ENCODE measurements at regions not wholly inside any gene's neighbourhood (a gene's known extent, or its start where the extent isn't known, plus 50 kb on each side); places are given as distances from the start of the nearest gene placed in this dataset.

DNA sequence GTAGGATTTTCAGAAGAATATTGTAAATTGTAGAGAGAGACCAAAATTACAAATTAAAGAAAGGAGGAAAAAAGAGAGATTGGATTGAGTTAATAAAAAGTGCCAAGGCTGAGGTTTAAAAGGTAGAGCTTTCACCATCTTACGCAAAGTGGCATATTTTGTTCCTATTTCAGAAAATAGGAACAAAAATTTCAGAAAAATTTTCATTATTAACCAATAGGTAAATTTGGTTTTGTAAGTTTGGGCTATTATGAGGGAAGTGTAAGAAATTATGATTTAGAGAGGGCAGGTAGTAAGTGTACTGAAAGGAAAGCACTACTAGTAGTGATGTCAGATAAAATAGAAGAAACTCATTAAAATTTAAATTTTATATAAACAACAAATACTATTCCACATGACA is 479.7 kb downstream of the ACTRT1 start:
- Histone ChIP-seq H3K4ac (ENCODE audit: low read depth, low read length) (no peak overlapping the region), H2BK20ac (ENCODE audit: low read depth, low read length) (no peak overlapping the region), H3K14ac (replicated peaks; ENCODE audit: low read depth, low read length) (no peak overlapping the region), H3K27me3 (ENCODE audit: control insufficient read depth, insufficient read depth, low read length) (no peaks in the 10 kb centered on the region), H4K5ac (ENCODE audit: low read depth, low read length) (no peak overlapping the region), H4K91ac (ENCODE audit: insufficient read depth, low read depth, low read length) (no peak overlapping the region), H3K9ac (ENCODE audit: low read depth, low read length) (no peak overlapping the region), H2AK5ac (ENCODE audit: low read depth, low read length) (no peak overlapping the region), H2AFZ (replicated peaks; ENCODE audit: low read length, poor library complexity) (no peak overlapping the region), H3K9me3 (ENCODE audit: control insufficient read depth, insufficient read depth, low read length) (peaks cover 3% of the 10 kb centered on the region; the same call in 1 of the 2 replicates), H4K8ac (ENCODE audit: low read depth in 2 of 2, low read length in 2 of 2) (no peak overlapping the region), H3K4me2 (ENCODE audit: low read depth, low read length) (no peak overlapping the region), H3K9me1 (ENCODE audit: insufficient read depth, low read length) (no peaks in the 10 kb centered on the region), H3K56ac (ENCODE audit: extremely low read depth, insufficient read depth, low read length) (no peak overlapping the region), H3K4me3 (ENCODE audit: insufficient read depth, low read depth, low read length) (no peak overlapping the region), H3K18ac (ENCODE audit: low read depth, low read length) (no peak overlapping the region), H3K27ac (ENCODE audit: insufficient read depth, low read length) (no peak overlapping the region), H2BK15ac (ENCODE audit: low read depth, low read length) (no peak overlapping the region), H3K36me3 (ENCODE audit: control insufficient read depth, insufficient read depth, low read length) (no peaks in the 10 kb centered on the region), H3K23ac (ENCODE audit: low read depth, low read length) (no peak overlapping the region), H2BK120ac (ENCODE audit: low read depth, low read length) (no peak overlapping the region), H4K20me1 (ENCODE audit: insufficient read depth, low read length) (no peaks in the 10 kb centered on the region), H2BK5ac (ENCODE audit: low read depth, low read length, poor library complexity, severe bottlenecking) (no peak overlapping the region), H3K4me1 (ENCODE audit: control insufficient read depth, insufficient read depth, low read length) (no peaks in the 10 kb centered on the region), H2AK9ac (replicated peaks; ENCODE audit: low read depth, low read length, poor library complexity) (no peak overlapping the region), H3K79me1 (ENCODE audit: low read depth in 1 of 2, low read length in 2 of 2) (no peaks in the 10 kb centered on the region)
- dilution Hi-C loops (cut with HindIII; ENCODE audit: low sequenced_read_pairs, unreplicated experiment), result no loop called here
- WGBS, 2 experiments (ENCODE audit: extremely low coverage in 2 of 2, insufficient read length in 1 of 2), result no CpG with 5 or more reads among the region's 1 CpG
- no peak for ATAC-seq (ENCODE audit: low read depth)
- BruUV-seq (replicated peaks), result no TSS peak
- intact Hi-C loops (cut with micrococcal nuclease), result no loop called here
- in situ Hi-C loops (cut with MboI; ENCODE audit: low sequenced_read_pairs), result no loop called here
- CTCF ChIA-PET, result no interaction called here
- TF ChIP-seq SMC3 (IDR thresholded peaks at IDR 0.05; ENCODE audit: low read depth, low read length) (no peak), FOS (IDR thresholded peaks at IDR 0.05; ENCODE audit: low read depth, low read length) (no peak), MXI1 (IDR thresholded peaks at IDR 0.05; ENCODE audit: borderline replicate concordance, low read depth, low read length) (no peak), NFE2L2 (IDR thresholded peaks at IDR 0.05; ENCODE audit: low read depth, low read length) (no peak), RFX5 (IDR thresholded peaks at IDR 0.05; ENCODE audit: low read depth, low read length) (no peak), RAD21 (IDR thresholded peaks at IDR 0.05; ENCODE audit: low read length) (no peak), BHLHE40 (IDR thresholded peaks at IDR 0.05; ENCODE audit: low read depth, low read length) (no peak), CHD1 (IDR thresholded peaks at IDR 0.05; ENCODE audit: low read depth, low read length) (no peak), RCOR1 (IDR thresholded peaks at IDR 0.05; ENCODE audit: insufficient replicate concordance, low read length) (no peak), MAFK (IDR thresholded peaks at IDR 0.05; ENCODE audit: low read depth, low read length) (no peak), CEBPB (IDR thresholded peaks at IDR 0.05; ENCODE audit: low read depth, low read length) (no peak)
- TF ChIP-seq, protein P1, sequence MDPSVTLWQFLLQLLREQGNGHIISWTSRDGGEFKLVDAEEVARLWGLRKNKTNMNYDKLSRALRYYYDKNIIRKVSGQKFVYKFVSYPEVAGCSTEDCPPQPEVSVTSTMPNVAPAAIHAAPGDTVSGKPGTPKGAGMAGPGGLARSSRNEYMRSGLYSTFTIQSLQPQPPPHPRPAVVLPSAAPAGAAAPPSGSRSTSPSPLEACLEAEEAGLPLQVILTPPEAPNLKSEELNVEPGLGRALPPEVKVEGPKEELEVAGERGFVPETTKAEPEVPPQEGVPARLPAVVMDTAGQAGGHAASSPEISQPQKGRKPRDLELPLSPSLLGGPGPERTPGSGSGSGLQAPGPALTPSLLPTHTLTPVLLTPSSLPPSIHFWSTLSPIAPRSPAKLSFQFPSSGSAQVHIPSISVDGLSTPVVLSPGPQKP (IDR thresholded peaks at IDR 0.05; ENCODE audit: borderline replicate concordance, low read depth, low read length), result no peak
- TF ChIP-seq, protein P2, sequence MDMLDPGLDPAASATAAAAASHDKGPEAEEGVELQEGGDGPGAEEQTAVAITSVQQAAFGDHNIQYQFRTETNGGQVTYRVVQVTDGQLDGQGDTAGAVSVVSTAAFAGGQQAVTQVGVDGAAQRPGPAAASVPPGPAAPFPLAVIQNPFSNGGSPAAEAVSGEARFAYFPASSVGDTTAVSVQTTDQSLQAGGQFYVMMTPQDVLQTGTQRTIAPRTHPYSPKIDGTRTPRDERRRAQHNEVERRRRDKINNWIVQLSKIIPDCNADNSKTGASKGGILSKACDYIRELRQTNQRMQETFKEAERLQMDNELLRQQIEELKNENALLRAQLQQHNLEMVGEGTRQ (IDR thresholded peaks at IDR 0.05; ENCODE audit: low read depth, low read length), result no peak
- TF ChIP-seq, protein P3, sequence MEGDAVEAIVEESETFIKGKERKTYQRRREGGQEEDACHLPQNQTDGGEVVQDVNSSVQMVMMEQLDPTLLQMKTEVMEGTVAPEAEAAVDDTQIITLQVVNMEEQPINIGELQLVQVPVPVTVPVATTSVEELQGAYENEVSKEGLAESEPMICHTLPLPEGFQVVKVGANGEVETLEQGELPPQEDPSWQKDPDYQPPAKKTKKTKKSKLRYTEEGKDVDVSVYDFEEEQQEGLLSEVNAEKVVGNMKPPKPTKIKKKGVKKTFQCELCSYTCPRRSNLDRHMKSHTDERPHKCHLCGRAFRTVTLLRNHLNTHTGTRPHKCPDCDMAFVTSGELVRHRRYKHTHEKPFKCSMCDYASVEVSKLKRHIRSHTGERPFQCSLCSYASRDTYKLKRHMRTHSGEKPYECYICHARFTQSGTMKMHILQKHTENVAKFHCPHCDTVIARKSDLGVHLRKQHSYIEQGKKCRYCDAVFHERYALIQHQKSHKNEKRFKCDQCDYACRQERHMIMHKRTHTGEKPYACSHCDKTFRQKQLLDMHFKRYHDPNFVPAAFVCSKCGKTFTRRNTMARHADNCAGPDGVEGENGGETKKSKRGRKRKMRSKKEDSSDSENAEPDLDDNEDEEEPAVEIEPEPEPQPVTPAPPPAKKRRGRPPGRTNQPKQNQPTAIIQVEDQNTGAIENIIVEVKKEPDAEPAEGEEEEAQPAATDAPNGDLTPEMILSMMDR (conservative IDR thresholded peaks at IDR 0.05; ENCODE audit: low read depth, low read length), result no peak
- no peak for DNase-seq
- POLR2A ChIA-PET (ENCODE audit: unreplicated experiment), result no interaction called here

All from IMR-90 (cell line).